ENCODE measurements at regions not wholly inside any gene's neighbourhood (a gene's known extent, or its start where the extent isn't known, plus 50 kb on each side); places are given as distances from the start of the nearest gene placed in this dataset.

- no peak overlapping the region for H3K27ac ChIP-seq (ENCODE audit: low read depth, low read length)
Measured at GRCh38 chr7:46533946-46534345, 612.9 kb upstream of the IGFBP3 start.

GRCh38 chr7:46532571-46532970, 611.5 kb upstream of the IGFBP3 start:
- Histone ChIP-seq H3K36me3 (ENCODE audit: control insufficient read depth in 1 of 2, insufficient read depth in 2 of 2, low read length in 2 of 2) (no peaks in the 10 kb centered on the region), H4K20me1 (ENCODE audit: insufficient read depth) (no peaks in the 10 kb centered on the region), H3K9me2 (ENCODE audit: insufficient read depth) (no peaks in the 10 kb centered on the region), H2AFZ (ENCODE audit: low read depth, low read length, poor library complexity, severe bottlenecking) (no peak overlapping the region), H3K4me2 (ENCODE audit: low read length) (no peak overlapping the region), H3K9me3 (ENCODE audit: control insufficient read depth in 1 of 2, insufficient read depth in 1 of 2, low read depth in 1 of 2, low read length in 2 of 2) (no peaks in the 10 kb centered on the region), H3K27me3 (ENCODE audit: insufficient read depth, low read length) (no peaks in the 10 kb centered on the region), H3K27ac (ENCODE audit: low read depth, low read length) (no peak overlapping the region), H3K79me2 (ENCODE audit: insufficient read depth, low read length) (no peaks in the 10 kb centered on the region), H3K9ac (ENCODE audit: low read length) (no peak overlapping the region), H3K4me1 (ENCODE audit: control insufficient read depth in 1 of 2, insufficient read depth in 2 of 2, low read length in 2 of 2) (peaks cover 0 to 4% of the 10 kb centered on the region in 2 experiments; a peak in 1 of 4 replicates), H3K4me3 (replicated peaks in 1 of 2; ENCODE audit: low read depth in 1 of 2, low read length in 2 of 2) (no peak overlapping the region)
- DNase-seq (ENCODE audit: low read depth, low spot score): no peak
- no TSS peak for BruUV-seq (replicated peaks)
- ATAC-seq: no peak
- ChIA-PET CTCF (no interaction called here), RAD21 (ENCODE audit: low non-redundant PET in 1 of 2, low total read pairs in 2 of 2, uncharacterized antibody in 2 of 2, unreplicated experiment in 2 of 2) (no interaction called here), POLR2A (no interaction called here)
- intact Hi-C loops (cut with micrococcal nuclease): no loop called here
- TF ChIP-seq POLR2AphosphoS5 (IDR thresholded peaks at IDR 0.05; ENCODE audit: low read depth, low read length) (no peak), SP1 (IDR thresholded peaks at IDR 0.05; ENCODE audit: low read depth) (no peak), ELF1 (IDR thresholded peaks at IDR 0.05; ENCODE audit: borderline replicate concordance, low read depth) (no peak), REST (IDR thresholded peaks at IDR 0.05; ENCODE audit: low read depth) (no peak), FOSL1 (IDR thresholded peaks at IDR 0.05; ENCODE audit: low read depth) (no peak), CEBPB (IDR thresholded peaks at IDR 0.05; ENCODE audit: low read depth) (no peak), MAX (IDR thresholded peaks at IDR 0.05) (no peak)
- TF ChIP-seq, protein P1, sequence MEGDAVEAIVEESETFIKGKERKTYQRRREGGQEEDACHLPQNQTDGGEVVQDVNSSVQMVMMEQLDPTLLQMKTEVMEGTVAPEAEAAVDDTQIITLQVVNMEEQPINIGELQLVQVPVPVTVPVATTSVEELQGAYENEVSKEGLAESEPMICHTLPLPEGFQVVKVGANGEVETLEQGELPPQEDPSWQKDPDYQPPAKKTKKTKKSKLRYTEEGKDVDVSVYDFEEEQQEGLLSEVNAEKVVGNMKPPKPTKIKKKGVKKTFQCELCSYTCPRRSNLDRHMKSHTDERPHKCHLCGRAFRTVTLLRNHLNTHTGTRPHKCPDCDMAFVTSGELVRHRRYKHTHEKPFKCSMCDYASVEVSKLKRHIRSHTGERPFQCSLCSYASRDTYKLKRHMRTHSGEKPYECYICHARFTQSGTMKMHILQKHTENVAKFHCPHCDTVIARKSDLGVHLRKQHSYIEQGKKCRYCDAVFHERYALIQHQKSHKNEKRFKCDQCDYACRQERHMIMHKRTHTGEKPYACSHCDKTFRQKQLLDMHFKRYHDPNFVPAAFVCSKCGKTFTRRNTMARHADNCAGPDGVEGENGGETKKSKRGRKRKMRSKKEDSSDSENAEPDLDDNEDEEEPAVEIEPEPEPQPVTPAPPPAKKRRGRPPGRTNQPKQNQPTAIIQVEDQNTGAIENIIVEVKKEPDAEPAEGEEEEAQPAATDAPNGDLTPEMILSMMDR (IDR thresholded peaks at IDR 0.05 in 2 of 3, conservative IDR thresholded peaks at IDR 0.05 in 1 of 3; ENCODE audit: borderline replicate concordance in 1 of 3, insufficient read depth in 1 of 3, low read depth in 2 of 3, low read length in 2 of 3): no peak

More at GRCh38 chr7:46533946-46534345, 612.9 kb upstream of the IGFBP3 start:
- TF ChIP-seq EZH2 (IDR thresholded peaks at IDR 0.05) (no peak), ZNF274 (IDR thresholded peaks at IDR 0.05; ENCODE audit: low read depth, low read length) (no peak), ELF1 (IDR thresholded peaks at IDR 0.05; ENCODE audit: borderline replicate concordance, low read depth) (no peak), YY1 (IDR thresholded peaks at IDR 0.05; ENCODE audit: extremely low read depth, insufficient replicate concordance, low read depth, low read length) (no peak)
- TF ChIP-seq, protein P2, sequence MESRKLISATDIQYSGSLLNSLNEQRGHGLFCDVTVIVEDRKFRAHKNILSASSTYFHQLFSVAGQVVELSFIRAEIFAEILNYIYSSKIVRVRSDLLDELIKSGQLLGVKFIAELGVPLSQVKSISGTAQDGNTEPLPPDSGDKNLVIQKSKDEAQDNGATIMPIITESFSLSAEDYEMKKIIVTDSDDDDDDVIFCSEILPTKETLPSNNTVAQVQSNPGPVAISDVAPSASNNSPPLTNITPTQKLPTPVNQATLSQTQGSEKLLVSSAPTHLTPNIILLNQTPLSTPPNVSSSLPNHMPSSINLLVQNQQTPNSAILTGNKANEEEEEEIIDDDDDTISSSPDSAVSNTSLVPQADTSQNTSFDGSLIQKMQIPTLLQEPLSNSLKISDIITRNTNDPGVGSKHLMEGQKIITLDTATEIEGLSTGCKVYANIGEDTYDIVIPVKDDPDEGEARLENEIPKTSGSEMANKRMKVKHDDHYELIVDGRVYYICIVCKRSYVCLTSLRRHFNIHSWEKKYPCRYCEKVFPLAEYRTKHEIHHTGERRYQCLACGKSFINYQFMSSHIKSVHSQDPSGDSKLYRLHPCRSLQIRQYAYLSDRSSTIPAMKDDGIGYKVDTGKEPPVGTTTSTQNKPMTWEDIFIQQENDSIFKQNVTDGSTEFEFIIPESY (IDR thresholded peaks at IDR 0.05; ENCODE audit: extremely low read depth, insufficient replicate concordance, low read length): no peak
- TF ChIP-seq, protein P3, sequence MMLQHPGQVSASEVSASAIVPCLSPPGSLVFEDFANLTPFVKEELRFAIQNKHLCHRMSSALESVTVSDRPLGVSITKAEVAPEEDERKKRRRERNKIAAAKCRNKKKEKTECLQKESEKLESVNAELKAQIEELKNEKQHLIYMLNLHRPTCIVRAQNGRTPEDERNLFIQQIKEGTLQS (IDR thresholded peaks at IDR 0.05): no peak
- Histone ChIP-seq H3K79me2 (ENCODE audit: insufficient read depth, low read length) (no peaks in the 10 kb centered on the region), H3K4me1 (ENCODE audit: control insufficient read depth in 1 of 2, insufficient read depth in 2 of 2, low read length in 2 of 2) (peaks cover 0 to 4% of the 10 kb centered on the region in 2 experiments; a peak in 1 of 4 replicates), H4K20me1 (ENCODE audit: insufficient read depth) (no peaks in the 10 kb centered on the region), H3K9ac (ENCODE audit: low read length) (no peak overlapping the region), H3K4me2 (ENCODE audit: low read length) (no peak overlapping the region), H3K36me3 (ENCODE audit: control insufficient read depth in 1 of 2, insufficient read depth in 2 of 2, low read length in 2 of 2) (no peaks in the 10 kb centered on the region), H3K27me3 (ENCODE audit: insufficient read depth, low read length) (no peaks in the 10 kb centered on the region), H3K4me3 (replicated peaks in 1 of 2; ENCODE audit: low read depth in 1 of 2, low read length in 2 of 2) (no peak overlapping the region), H3K9me2 (ENCODE audit: insufficient read depth) (no peaks in the 10 kb centered on the region), H3K9me3 (ENCODE audit: control insufficient read depth in 1 of 2, insufficient read depth in 1 of 2, low read depth in 1 of 2, low read length in 2 of 2) (no peaks in the 10 kb centered on the region), H2AFZ (ENCODE audit: low read depth, low read length, poor library complexity, severe bottlenecking) (no peak overlapping the region)
- POLR2A ChIA-PET: no interaction called here
- intact Hi-C loops (cut with micrococcal nuclease): no loop called here
- ATAC-seq (no peak), DNase-seq (ENCODE audit: low read depth, low spot score) (no peak)
- RAD21 ChIA-PET (ENCODE audit: low non-redundant PET in 1 of 2, low total read pairs in 2 of 2, uncharacterized antibody in 2 of 2, unreplicated experiment in 2 of 2): no interaction called here
- no TSS peak for BruUV-seq (replicated peaks)
- CTCF ChIA-PET: no interaction called here
